K562 (cell line): ENCODE measurements at regions not wholly inside any gene's neighbourhood (a gene's known extent, or its start where the extent isn't known, plus 50 kb on each side); places are given as distances from the start of the nearest gene placed in this dataset.

Source experiments
- FOSL1 ChIP-seq: fragments of 200-800 bp; sonication (Bioruptor generic); conservative IDR thresholded peaks from 2 replicates; pipeline ENCODE4 v1.6.1; 2016; ENCODE audit warnings: missing genetic modification characterization, missing compliant biosample characterization
- HNRNPL ChIP-seq: fragments of 200-400 bp; formaldehyde crosslinking; IDR thresholded peaks from 2 replicates; pipeline ENCODE4 v1.6.1; 2017; ENCODE audit warnings: low read depth, mild to moderate bottlenecking, low read length
- MAFG ChIP-seq: fragments of 450-650 bp; conservative IDR thresholded peaks from 2 replicates; pipeline ENCODE4 v1.6.1; 2016; ENCODE audit warnings: missing genetic modification characterization, missing compliant biosample characterization
- NCOR1 ChIP-seq: fragments of 450-650 bp; IDR thresholded peaks from 2 replicates; pipeline ENCODE4 v1.6.1; 2016; ENCODE audit warnings: mild to moderate bottlenecking, moderate library complexity
- RFX5 ChIP-seq: IDR thresholded peaks from 2 replicates; pipeline ENCODE4 v1.6.1; 2011; ENCODE audit warnings: low read depth, mild to moderate bottlenecking, improper control_type of control experiment, low read length
- THRAP3 ChIP-seq: fragments of 450-650 bp; IDR thresholded peaks from 2 replicates; pipeline ENCODE4 v1.6.1; 2016; ENCODE audit warnings: mild to moderate bottlenecking, inconsistent platforms, borderline replicate concordance
- TF ChIP-seq, protein P1 (sequence below): sonication (generic); formaldehyde crosslinking; IDR thresholded peaks from 2 replicates; pipeline ENCODE4 v1.4.0; 2020; ENCODE audit warnings: mild to moderate bottlenecking, missing genetic modification reagents
- TF ChIP-seq, protein P2 (sequence below), 3 experiments: IDR thresholded peaks in 2 of 3; conservative IDR thresholded peaks in 1 of 3; 2 replicates each; pipeline ENCODE4 v1.5.1; 2011 to 2012; ENCODE audit warnings: low read length in 3 of 3, mild to moderate bottlenecking in 3 of 3, control low read depth in 2 of 3, improper control_type of control experiment in 1 of 3, inconsistent platforms in 1 of 3, low read depth in 1 of 3, mixed read lengths in 1 of 3, moderate library complexity in 1 of 3; ENCODE audit not compliant: insufficient read depth in 2 of 3
- TF ChIP-seq, protein P3 (sequence below): fragments of 450-650 bp; IDR thresholded peaks from 2 replicates; pipeline ENCODE4 v1.7.0; 2016; ENCODE audit warnings: borderline replicate concordance

DNA sequence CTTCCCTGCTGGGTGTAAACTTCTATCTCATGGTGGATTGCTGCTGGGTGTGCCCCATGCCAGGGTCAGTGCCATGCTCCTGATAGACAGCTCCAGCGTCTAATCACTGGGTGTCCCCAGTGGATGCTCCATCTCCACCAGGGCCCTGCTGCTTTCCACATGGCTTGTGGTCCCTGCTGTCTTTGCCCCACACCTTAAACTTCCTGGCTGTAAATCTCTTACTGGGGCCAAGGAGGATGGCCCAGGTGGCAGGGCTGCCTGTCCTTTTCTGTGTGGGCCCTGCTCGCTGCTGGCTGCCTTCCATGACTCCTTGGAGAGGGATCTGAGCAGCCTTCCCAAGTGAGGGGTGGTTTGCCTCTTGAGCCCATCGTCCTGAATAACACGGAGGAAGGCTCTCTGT lies 51.8 kb downstream of the RGS12 start:
- TF ChIP-seq, protein P1, sequence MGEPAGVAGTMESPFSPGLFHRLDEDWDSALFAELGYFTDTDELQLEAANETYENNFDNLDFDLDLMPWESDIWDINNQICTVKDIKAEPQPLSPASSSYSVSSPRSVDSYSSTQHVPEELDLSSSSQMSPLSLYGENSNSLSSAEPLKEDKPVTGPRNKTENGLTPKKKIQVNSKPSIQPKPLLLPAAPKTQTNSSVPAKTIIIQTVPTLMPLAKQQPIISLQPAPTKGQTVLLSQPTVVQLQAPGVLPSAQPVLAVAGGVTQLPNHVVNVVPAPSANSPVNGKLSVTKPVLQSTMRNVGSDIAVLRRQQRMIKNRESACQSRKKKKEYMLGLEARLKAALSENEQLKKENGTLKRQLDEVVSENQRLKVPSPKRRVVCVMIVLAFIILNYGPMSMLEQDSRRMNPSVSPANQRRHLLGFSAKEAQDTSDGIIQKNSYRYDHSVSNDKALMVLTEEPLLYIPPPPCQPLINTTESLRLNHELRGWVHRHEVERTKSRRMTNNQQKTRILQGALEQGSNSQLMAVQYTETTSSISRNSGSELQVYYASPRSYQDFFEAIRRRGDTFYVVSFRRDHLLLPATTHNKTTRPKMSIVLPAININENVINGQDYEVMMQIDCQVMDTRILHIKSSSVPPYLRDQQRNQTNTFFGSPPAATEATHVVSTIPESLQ (CRISPR knock-in tag), result no peak
- TF ChIP-seq RFX5 (no peak), THRAP3 (no peak), HNRNPL (no peak), NCOR1 (no peak), MAFG (tag) (no peak), FOSL1 (no peak)
- TF ChIP-seq, protein P2, sequence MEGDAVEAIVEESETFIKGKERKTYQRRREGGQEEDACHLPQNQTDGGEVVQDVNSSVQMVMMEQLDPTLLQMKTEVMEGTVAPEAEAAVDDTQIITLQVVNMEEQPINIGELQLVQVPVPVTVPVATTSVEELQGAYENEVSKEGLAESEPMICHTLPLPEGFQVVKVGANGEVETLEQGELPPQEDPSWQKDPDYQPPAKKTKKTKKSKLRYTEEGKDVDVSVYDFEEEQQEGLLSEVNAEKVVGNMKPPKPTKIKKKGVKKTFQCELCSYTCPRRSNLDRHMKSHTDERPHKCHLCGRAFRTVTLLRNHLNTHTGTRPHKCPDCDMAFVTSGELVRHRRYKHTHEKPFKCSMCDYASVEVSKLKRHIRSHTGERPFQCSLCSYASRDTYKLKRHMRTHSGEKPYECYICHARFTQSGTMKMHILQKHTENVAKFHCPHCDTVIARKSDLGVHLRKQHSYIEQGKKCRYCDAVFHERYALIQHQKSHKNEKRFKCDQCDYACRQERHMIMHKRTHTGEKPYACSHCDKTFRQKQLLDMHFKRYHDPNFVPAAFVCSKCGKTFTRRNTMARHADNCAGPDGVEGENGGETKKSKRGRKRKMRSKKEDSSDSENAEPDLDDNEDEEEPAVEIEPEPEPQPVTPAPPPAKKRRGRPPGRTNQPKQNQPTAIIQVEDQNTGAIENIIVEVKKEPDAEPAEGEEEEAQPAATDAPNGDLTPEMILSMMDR (IDR thresholded peaks at IDR 0.05 in 2 of 3, conservative IDR thresholded peaks at IDR 0.05 in 1 of 3; ENCODE audit: insufficient read depth in 2 of 3, low read depth in 1 of 3, low read length in 3 of 3), result no peak
- TF ChIP-seq, protein P3, sequence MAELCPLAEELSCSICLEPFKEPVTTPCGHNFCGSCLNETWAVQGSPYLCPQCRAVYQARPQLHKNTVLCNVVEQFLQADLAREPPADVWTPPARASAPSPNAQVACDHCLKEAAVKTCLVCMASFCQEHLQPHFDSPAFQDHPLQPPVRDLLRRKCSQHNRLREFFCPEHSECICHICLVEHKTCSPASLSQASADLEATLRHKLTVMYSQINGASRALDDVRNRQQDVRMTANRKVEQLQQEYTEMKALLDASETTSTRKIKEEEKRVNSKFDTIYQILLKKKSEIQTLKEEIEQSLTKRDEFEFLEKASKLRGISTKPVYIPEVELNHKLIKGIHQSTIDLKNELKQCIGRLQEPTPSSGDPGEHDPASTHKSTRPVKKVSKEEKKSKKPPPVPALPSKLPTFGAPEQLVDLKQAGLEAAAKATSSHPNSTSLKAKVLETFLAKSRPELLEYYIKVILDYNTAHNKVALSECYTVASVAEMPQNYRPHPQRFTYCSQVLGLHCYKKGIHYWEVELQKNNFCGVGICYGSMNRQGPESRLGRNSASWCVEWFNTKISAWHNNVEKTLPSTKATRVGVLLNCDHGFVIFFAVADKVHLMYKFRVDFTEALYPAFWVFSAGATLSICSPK, result no peak
